A549 (cell line): ENCODE measurements at regions not wholly inside any gene's neighbourhood (a gene's known extent, or its start where the extent isn't known, plus 50 kb on each side); places are given as distances from the start of the nearest gene placed in this dataset.

Source experiments
- ATAC-seq, 2 experiments: fragments of 200-7000 bp in 1 of 2; fragments of >200 bp in 1 of 2; cut with Nextera tagmentation in 1 of 2; cut with Tn5 transposase in 1 of 2; 3 replicates each; pipeline versions ENCODE4 v1.8.0 to v1.9.1; 2018 to 2020; ENCODE audit warnings: mild to moderate bottlenecking in 1 of 2, moderate library complexity in 1 of 2
- CTCF ChIA-PET: fragments of 300-600 bp; sonication (Branson Sonifier 250); formaldehyde crosslinking; extraction: SDS; loops from one replicate; lab custom pipeline; 2021; ENCODE audit warnings: antibody characterized with exemption, inconsistent platforms; lab: Yijun Ruan, JAX
- POLR2A ChIA-PET: fragments of 350-600 bp; formaldehyde crosslinking; extraction: SDS; loops from one replicate; lab custom pipeline; 2021; ENCODE audit warnings: antibody characterized with exemption, inconsistent platforms; lab: Yijun Ruan, JAX
- DNase-seq, 2 experiments: peaks; one replicate each; pipeline versions ENCODE4 v3.0.0 to v3.0.0-alpha.2; 2011 to 2016; ENCODE audit warnings: low read depth in 1 of 2, low spot score in 1 of 2
- FAIRE-seq: peaks from 2 replicates; lab custom pipeline; 2011; peaks lifted over from hg19 to GRCh38; lab: Jason Lieb, UNC
- H3K27ac ChIP-seq, 2 experiments: fragments of >200 bp; sonication (Bioruptor Twin); formaldehyde crosslinking; 3 replicates each; pipeline ENCODE4 v1.5.1; 2016 to 2017
- H3K4me1 ChIP-seq: fragments of >200 bp; sonication (Bioruptor Twin); formaldehyde crosslinking; 3 replicates; pipeline ENCODE4 v1.6.1; 2016
- H3K4me2 ChIP-seq: fragments of >200 bp; sonication (Bioruptor Twin); formaldehyde crosslinking; 3 replicates; pipeline ENCODE4 v1.6.1; 2016
- H3K4me3 ChIP-seq: fragments of >200 bp; sonication (Bioruptor Twin); formaldehyde crosslinking; 3 replicates; pipeline ENCODE4 v1.5.1; 2016
- H3K9me3 ChIP-seq: fragments of >200 bp; sonication (Bioruptor Twin); formaldehyde crosslinking; 3 replicates; pipeline ENCODE4 v1.6.1; 2016
- CBX2 ChIP-seq: fragments of 200-600 bp; sonication (generic); IDR thresholded peaks from 2 replicates; pipeline ENCODE4 v1.6.1; 2016; ENCODE audit warnings: low read depth, mild to moderate bottlenecking, borderline replicate concordance
- CBX8 ChIP-seq: fragments of 200-600 bp; sonication (generic); IDR thresholded peaks from 2 replicates; pipeline ENCODE4 v1.6.1; 2016
- CEBPB ChIP-seq, 2 experiments: fragments of >200 bp in 1 of 2; sonication (Bioruptor Twin) in 1 of 2; formaldehyde crosslinking in 1 of 2; IDR thresholded peaks; 2 replicates each; pipeline ENCODE4 v1.6.1; 2012 to 2016
- ESRRA ChIP-seq: fragments of 150-350 bp; IDR thresholded peaks from 2 replicates; pipeline ENCODE4 v1.6.1; 2014; ENCODE audit warnings: mild to moderate bottlenecking, low read length, borderline replicate concordance
- FOSL2 ChIP-seq, 2 experiments: fragments of 450-650 bp in 1 of 2; fragments of >200 bp in 1 of 2; sonication (Bioruptor Twin) in 1 of 2; formaldehyde crosslinking; IDR thresholded peaks; 2 replicates each; pipeline versions ENCODE4 v1.5.0 to v1.6.1; 2016 to 2020; ENCODE audit warnings: mild to moderate bottlenecking in 1 of 2, moderate library complexity in 1 of 2
- JUNB ChIP-seq: fragments of >200 bp; sonication (Bioruptor Twin); formaldehyde crosslinking; IDR thresholded peaks from 2 replicates; pipeline ENCODE4 v1.6.1; 2016
- KDM1A ChIP-seq: fragments of 200-600 bp; sonication (generic); IDR thresholded peaks from 2 replicates; pipeline ENCODE4 v1.6.1; 2016; ENCODE audit warnings: low read depth, mild to moderate bottlenecking
- MAFK ChIP-seq: fragments of 450-650 bp; IDR thresholded peaks from 2 replicates; pipeline ENCODE4 v1.6.1; 2014; ENCODE audit not compliant: partially characterized antibody
- NR3C1 ChIP-seq: fragments of >200 bp; sonication (Bioruptor Twin); formaldehyde crosslinking; IDR thresholded peaks from 3 replicates; pipeline ENCODE4 v1.6.1; 2017
- RNF2 ChIP-seq: fragments of 200-600 bp; sonication (generic); IDR thresholded peaks from 2 replicates; pipeline ENCODE4 v1.6.1; 2016; ENCODE audit warnings: low read depth, mild to moderate bottlenecking, antibody characterized with exemption, moderate library complexity, borderline replicate concordance
- WGBS: methylation state at CpG from one replicate; pipeline ENCODE4 v1.1.6; 2017; ENCODE audit errors: missing lambda C conversion rate; 5-methylcytosine and 5-hydroxymethylcytosine counted together
- TF ChIP-seq, protein P1 (sequence below): fragments of >200 bp; sonication (Bioruptor Twin); formaldehyde crosslinking; IDR thresholded peaks from 3 replicates; pipeline ENCODE4 v1.6.1; 2016
- TF ChIP-seq, protein P2 (sequence below): fragments of >200 bp; sonication (Bioruptor Twin); formaldehyde crosslinking; IDR thresholded peaks from 2 replicates; pipeline ENCODE4 v1.6.1; 2016
- TF ChIP-seq, protein P3 (sequence below): IDR thresholded peaks from 2 replicates; pipeline ENCODE4 v1.6.1; 2012
- TF ChIP-seq, protein P4 (sequence below): fragments of 200-600 bp; sonication (generic); IDR thresholded peaks from 2 replicates; pipeline ENCODE4 v1.6.1; 2016; ENCODE audit warnings: antibody characterized with exemption, mild to moderate bottlenecking, moderate library complexity

DNA sequence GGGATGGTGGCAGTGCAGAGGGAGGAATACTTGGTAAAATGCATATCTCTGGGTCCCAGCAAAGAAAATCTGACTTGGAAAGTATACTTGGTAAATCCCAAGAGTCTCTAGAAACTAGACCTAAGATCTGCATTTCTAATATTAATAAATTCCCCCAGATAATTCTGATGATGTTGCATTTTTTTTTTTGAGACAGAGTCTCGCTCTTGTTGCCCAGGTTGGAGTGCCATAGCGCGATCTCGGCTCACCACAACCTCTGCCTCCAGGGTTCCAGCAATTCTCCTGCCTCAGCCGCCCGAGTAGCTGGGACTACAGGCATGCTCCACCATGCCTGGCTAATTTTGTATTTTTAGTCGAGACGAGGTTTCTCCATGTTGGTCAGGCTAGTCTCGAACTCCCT, 97.9 kb upstream of the ANK3 start:
- ChIA-PET POLR2A (no interaction called here), CTCF (no interaction called here)
- Histone ChIP-seq H3K27ac (no peak overlapping the region), H3K4me3 (no peak overlapping the region), H3K4me2 (no peak overlapping the region), H3K4me1 (peaks cover 3% of the 10 kb centered on the region; the same call in 1 of the 3 replicates), H3K9me3 (no peaks in the 10 kb centered on the region)
- no peak for TF ChIP-seq KDM1A
- TF ChIP-seq MAFK: peak; percentile 87
- 87% methylated on average over 9 of the region's 9 CpGs for WGBS
- no peak for DNase-seq
- no peak for FAIRE-seq
- no peak for ATAC-seq

DNA sequence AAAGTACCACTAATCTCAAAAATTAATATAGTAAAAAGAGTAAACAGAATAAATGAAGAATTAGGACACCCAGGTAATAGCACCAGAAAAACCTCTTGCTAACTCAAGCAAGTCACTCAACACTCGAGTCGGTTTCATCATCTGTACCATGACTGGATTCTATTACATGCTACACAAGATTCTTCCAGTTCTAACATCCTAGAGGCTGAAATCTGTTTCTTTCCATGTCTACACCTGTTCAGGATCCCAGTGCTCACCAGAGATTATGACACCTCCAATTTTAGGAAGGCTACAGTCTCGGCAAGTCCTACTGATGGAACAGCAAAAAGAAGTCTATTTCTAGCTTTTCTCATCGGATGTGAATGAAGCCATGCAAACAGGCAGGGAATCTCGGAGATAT, 95.3 kb upstream of the ANK3 start:
- H3K4me1 ChIP-seq: peaks cover 22% of the 10 kb centered on the region
- no peak overlapping the region for H3K27ac ChIP-seq
- CTCF ChIA-PET: no interaction called here
- no peak overlapping the region for H3K4me2 ChIP-seq
- 79% methylated on average over 5 of the region's 5 CpGs for WGBS
- H3K9me3 ChIP-seq: no peaks in the 10 kb centered on the region
- FAIRE-seq (no peak), ATAC-seq (no peak), DNase-seq (no peak)
- POLR2A ChIA-PET: no interaction called here
- TF ChIP-seq CBX8 (no peak), ESRRA (no peak), RNF2 (no peak), NR3C1 (no peak), MAFK (no peak)
- H3K4me3 ChIP-seq: no peak overlapping the region

DNA sequence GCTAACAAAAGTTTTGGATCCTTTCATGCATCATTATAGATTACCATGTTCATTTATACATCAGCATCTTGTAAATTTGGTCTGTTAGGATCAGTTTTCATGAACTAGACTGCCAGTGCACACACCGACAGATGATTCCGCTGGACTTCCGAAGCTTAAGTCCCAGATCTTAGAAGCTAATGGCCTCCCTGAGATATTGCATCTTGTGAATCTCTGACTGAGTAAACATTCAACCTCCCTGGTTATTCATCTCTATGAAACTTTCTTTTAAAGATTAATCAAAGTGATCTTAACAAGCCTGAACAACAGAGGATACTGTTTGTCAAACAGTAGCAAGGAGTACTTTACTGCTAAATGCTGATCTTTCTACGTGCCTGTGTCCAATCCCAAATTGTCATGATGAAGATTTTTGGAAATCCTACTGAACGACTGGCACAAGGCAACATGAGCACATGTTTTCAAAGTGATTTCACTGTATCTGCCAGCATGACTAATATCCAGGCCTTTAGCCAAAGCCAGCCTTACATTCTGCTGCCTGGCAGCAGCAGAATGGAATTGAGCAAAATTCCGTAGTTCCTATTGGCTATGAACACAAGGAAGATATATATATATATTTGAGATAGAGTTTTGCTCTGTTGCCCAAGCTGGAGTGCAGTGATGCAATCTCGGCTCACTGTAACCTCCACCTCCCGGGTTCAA, 91.3 kb upstream of the ANK3 start:
- FAIRE-seq (peak; percentile 68), DNase-seq (peak; percentile 18 to 91), ATAC-seq (peak; percentile 97 to 99)
- peak overlapping the region; percentile 61 to 76 for H3K27ac ChIP-seq
- CTCF ChIA-PET: no interaction called here
- H3K4me3 ChIP-seq: no peak overlapping the region
- no peaks in the 10 kb centered on the region for H3K9me3 ChIP-seq
- peaks cover 32% of the 10 kb centered on the region for H3K4me1 ChIP-seq
- TF ChIP-seq CEBPB (IDR thresholded peaks at IDR 0.05) (peak; percentile 82 to 88), FOSL2 (IDR thresholded peaks at IDR 0.05) (no peak), FOSL2 (CRISPR knock-in tag; IDR thresholded peaks at IDR 0.05) (peak; percentile 70), CBX2 (no peak), JUNB (peak; percentile 75)
- TF ChIP-seq, protein P1, sequence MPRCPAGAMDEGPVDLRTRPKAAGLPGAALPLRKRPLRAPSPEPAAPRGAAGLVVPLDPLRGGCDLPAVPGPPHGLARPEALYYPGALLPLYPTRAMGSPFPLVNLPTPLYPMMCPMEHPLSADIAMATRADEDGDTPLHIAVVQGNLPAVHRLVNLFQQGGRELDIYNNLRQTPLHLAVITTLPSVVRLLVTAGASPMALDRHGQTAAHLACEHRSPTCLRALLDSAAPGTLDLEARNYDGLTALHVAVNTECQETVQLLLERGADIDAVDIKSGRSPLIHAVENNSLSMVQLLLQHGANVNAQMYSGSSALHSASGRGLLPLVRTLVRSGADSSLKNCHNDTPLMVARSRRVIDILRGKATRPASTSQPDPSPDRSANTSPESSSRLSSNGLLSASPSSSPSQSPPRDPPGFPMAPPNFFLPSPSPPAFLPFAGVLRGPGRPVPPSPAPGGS: 0 out of 3 replicates have a peak, but pooled peaks have one; percentile 21
- TF ChIP-seq, protein P2, sequence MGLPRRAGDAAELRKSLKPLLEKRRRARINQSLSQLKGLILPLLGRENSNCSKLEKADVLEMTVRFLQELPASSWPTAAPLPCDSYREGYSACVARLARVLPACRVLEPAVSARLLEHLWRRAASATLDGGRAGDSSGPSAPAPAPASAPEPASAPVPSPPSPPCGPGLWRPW: peak; percentile 68; the same call in 1 of the 2 replicates
- TF ChIP-seq, protein P3, sequence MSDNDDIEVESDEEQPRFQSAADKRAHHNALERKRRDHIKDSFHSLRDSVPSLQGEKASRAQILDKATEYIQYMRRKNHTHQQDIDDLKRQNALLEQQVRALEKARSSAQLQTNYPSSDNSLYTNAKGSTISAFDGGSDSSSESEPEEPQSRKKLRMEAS: peak; percentile 90
- TF ChIP-seq, protein P4, sequence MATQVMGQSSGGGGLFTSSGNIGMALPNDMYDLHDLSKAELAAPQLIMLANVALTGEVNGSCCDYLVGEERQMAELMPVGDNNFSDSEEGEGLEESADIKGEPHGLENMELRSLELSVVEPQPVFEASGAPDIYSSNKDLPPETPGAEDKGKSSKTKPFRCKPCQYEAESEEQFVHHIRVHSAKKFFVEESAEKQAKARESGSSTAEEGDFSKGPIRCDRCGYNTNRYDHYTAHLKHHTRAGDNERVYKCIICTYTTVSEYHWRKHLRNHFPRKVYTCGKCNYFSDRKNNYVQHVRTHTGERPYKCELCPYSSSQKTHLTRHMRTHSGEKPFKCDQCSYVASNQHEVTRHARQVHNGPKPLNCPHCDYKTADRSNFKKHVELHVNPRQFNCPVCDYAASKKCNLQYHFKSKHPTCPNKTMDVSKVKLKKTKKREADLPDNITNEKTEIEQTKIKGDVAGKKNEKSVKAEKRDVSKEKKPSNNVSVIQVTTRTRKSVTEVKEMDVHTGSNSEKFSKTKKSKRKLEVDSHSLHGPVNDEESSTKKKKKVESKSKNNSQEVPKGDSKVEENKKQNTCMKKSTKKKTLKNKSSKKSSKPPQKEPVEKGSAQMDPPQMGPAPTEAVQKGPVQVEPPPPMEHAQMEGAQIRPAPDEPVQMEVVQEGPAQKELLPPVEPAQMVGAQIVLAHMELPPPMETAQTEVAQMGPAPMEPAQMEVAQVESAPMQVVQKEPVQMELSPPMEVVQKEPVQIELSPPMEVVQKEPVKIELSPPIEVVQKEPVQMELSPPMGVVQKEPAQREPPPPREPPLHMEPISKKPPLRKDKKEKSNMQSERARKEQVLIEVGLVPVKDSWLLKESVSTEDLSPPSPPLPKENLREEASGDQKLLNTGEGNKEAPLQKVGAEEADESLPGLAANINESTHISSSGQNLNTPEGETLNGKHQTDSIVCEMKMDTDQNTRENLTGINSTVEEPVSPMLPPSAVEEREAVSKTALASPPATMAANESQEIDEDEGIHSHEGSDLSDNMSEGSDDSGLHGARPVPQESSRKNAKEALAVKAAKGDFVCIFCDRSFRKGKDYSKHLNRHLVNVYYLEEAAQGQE: no peak
- POLR2A ChIA-PET: no interaction called here
- H3K4me2 ChIP-seq: peak overlapping the region; percentile 65
- WGBS: 2% methylated on average over 8 of the region's 8 CpGs
